ENCODE measurements at regions not wholly inside any gene's neighbourhood (a gene's known extent, or its start where the extent isn't known, plus 50 kb on each side); places are given as distances from the start of the nearest gene placed in this dataset.
"Not testable (repeated sequence)": the region's sequence is repeated elsewhere in the genome, so short reads cannot be mapped to it uniquely, and the experiment has no call there.

- no peak for DNase-seq
Measured at GRCh38 chr1:57532299-57532698, 108.4 kb upstream of the DAB1 start.

DNA sequence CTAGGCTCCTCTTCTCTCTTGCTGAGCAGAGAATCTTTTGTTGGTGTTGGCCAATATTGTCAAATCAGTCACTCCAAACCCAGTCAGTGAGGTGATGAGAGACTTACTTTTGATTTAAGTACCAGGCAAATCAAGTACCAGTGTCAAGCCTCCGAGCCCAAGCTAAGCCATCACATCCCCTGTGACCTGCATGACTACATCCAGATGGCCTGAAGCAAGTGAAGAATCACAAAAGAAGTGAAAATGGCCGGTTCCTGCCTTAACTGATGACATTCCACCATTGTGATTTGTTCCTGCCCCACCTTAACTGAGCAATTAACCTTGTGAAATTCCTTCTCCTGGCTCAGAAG lies 107.0 kb upstream of the DAB1 start:
- DNase-seq: not testable (repeated sequence)

DNA sequence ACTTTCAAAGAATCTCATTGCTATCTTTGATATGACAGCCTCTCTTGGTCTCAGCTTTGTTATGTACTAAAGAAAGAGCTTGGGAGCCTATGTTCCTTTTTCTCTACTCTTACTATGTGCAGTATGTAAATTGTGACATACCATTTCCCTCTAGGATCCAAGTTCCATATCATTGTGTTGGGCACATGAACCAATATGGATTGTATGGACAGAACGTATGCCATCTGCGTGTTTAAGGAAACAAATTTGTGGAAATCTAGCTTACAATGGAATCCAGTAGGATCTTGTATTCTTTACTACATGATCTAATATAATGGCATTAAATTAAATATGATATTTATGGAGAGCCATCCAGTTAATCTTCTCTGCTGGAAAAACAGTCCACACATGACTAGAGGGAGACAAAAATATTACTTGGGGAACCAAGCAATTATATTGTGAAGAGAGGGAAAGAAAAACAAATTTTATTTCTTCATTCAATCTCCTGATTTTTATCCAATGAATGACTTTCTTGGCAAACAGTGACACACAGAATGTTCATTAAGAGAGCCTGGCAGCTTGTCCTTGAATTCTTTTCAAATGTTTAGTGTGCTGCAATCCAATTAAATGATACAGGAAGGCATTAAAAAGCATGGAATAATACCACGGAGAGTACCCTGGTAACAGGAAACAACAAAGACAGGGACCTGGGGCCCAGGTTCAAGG lies 106.5 kb upstream of the DAB1 start:
- no peak for DNase-seq

DNA sequence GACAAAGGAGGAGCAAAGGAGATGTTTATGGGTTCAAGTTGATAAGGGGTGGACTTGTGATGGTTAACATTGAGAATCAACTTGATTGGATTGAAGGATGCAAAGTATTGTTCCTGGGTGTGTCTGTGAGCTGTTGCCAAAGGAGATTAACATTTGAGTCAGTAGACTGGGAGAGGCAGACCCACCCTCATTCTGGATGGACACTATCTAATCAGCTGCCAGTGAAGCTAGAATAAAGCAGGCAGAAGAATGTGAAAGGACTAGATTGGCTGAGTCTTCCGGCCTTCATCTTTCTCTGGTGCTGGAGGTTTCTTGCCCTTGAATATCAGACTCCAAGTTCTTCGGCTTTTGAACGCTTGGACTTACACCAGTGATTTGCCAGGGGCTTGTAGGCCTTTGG lies 98.7 kb upstream of the DAB1 start:
- no peak for DNase-seq

- no peak for DNase-seq
Measured at GRCh38 chr1:57520743-57521515, 97.1 kb upstream of the DAB1 start.

- DNase-seq: no peak
Measured at GRCh38 chr1:57518496-57518895, 94.6 kb upstream of the DAB1 start.

- no peak for DNase-seq
Measured at GRCh38 chr1:57517587-57518374, 93.9 kb upstream of the DAB1 start.

GRCh38 chr1:57512386-57512785 lies 88.5 kb upstream of the DAB1 start:
- DNase-seq: no peak

- no peak for DNase-seq
Measured at GRCh38 chr1:57506941-57507340, 83.1 kb upstream of the DAB1 start.

DNA sequence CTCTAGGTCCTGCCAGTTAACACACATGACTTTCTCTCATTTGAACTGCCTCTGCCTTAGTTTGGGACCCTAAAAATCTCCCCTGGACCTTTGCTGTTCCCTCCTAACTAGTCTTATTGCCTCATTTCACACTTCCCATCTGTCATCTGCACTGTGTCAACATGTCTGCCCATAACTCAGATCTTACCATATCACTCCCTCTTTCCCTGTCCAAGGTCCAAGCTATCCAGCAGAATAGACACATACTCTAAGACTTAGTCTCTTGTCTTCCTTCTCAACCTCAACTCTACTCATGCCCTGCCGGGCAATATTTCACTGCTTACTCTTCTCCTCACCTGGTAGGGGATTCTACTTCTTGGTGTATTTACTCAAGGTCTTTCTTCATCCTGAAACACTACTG lies 79.5 kb upstream of the DAB1 start:
- DNase-seq: no peak

DNA sequence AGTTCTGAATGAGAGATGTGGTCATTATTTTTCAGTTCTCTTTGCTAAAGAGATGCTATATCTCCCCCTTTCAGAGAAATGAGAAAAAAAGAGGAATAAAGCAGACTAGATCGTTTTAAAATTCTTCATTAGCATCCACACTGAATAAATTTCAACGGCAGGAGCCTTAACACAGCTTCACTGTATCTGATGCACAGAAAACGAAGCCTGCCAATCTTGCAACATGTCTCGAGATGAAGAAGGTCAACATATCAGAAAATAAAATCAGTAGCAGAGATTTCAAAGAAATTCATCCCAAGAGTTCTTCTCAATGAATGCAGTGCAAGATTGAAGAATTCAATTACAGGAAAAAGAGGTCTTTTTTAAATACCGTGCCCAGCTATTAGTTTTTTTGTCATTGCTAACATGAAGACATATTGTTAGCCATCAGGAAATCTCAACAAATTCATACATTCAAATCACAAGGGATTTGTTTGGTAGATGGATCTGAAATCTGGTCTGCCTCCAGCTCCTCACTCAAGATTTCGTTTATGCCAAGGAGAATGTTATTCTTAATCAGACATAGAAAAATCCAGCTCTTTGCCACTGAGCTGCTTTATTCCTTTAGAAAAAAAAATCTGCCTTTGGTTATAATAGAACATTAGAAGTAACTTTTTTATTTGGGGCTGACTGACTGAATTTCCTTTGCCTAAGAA lies 76.4 kb upstream of the DAB1 start:
- DNase-seq: no peak

- DNase-seq: no peak
Measured at GRCh38 chr1:57494530-57495079, 70.7 kb upstream of the DAB1 start.

DNA sequence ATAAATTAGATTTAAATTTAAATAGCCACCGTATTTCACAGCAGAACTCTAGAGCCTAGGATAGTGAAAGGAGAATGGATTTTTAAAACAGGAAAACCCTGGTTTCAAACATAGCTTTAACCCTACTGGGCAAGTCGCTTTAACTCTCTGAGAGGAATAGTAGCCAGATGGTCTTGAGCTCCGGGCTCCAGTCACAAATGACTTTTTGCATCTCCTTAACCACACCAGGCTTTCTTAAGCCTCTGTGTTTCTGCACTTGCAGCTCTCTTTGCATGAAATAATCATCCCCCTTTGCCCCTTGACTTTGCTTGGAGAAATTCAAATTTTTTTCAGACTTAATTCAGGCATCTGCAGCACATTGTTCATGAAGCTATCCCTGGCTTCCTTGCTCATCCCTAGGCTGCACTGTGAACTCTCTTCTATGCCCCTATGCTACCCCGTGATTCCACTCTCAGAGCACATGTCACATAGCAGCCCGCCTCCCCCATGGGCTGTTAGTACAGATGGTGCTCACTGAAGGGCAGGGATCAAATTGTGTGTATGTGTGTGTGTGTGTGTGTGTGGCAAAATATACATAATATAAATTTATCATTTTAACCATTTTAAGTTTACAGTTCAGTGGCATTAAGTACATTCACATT lies 68.8 kb upstream of the DAB1 start:
- DNase-seq: no peak

DNA sequence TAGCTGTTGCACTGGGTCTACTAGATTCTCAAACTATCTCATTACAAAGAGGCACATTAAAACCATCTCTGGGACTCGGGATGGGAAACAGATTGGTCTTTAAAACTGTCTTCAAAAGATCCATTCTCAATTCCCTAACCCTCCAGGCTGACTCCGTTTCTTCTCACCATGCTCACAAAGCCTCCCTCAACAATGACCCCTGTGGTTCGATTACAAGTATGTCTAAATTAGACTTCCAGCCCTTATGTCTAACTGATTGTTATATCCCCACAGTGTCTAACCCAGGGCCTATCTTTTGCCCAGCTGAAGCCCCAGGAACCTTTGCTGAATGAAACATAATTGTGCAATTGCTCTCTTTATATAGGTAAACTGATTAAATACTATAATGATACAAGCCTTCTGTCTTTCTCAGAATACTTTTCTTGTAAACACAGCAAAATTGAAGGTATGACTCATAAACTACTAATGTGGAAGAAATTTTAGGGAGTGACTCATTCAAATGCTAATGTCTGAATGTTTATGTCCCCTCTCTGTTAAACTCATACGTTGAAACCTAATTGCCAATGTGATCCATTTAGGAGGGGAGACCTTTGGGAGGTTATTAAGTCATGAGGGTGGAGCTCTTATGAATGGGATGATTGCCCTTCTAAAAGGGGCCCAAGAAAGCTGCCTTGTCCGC lies 65.6 kb upstream of the DAB1 start:
- DNase-seq: no peak

GRCh38 chr1:57485643-57486042 lies 61.8 kb upstream of the DAB1 start:
- no peak for DNase-seq

DNA sequence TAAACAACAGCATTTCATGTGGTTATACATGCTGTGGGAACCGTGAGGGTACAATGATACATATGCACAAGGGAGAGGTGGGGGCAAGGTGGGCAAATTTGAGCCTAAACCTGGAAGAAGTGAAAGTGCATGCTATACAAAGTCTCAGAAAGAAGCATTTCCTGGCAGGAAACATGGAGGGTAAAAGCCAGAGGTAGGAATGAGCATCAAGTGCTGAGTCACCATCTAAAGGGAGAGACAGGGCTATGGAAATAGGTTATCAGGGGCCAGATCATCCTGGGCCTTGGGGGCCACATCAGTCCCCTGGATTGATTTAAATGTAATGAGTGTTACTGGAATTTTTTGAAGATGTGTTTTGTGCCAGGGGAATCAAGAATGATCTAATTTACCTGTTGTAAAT lies 60.1 kb upstream of the DAB1 start:
- no peak for DNase-seq

DNA sequence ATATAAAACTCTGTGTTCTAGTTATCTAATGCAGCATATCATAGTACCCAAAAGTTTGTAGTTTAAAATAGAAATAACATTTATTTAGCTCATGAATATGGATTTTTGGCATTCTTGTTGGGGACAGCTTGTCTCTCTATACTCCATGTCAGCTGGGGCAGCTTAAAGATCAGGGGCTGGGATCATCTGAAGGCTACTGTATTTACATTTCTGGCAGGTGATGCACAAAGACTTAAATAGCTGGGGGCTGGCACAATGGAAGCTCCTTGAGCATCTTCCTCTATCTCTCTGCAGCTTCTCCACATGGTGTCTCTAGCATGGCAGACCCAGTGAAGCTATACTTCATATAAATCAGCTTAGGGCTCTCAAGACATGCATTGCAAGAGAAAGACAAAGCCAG lies 55.6 kb upstream of the DAB1 start:
- no peak for DNase-seq

DNA sequence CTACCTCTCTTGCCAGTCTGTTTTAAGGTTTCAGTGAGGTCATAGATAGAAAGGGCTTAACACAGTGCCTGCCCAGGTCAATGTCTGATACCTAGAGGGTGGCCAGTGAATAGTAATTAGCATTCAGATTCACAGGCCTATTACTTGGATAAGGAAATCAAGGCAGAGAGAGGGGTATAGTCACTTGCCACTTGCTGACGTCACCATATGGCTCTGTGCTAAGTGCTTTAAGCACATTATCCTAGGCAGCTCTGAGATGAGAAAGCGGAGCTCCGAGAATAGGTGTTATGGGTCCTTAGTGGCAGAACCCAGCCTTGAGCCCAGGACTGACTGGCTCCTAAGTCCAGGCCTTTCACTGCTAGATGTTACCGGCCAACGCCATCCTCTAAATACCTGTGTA lies 51.5 kb upstream of the DAB1 start:
- no peak for DNase-seq

- no peak for DNase-seq
Measured at GRCh38 chr1:57474137-57474750, 50.4 kb upstream of the DAB1 start.
